H1 (cell line): ENCODE measurements at regions not wholly inside any gene's neighbourhood (a gene's known extent, or its start where the extent isn't known, plus 50 kb on each side); places are given as distances from the start of the nearest gene placed in this dataset.

Experiments used
- CTCF ChIA-PET: fragments of 300-600 bp; sonication (Branson Sonifier 250); formaldehyde crosslinking; loops from one replicate; lab custom pipeline; 2021; ENCODE audit not compliant: partially characterized antibody; lab: Charles Lee
- POLR2A ChIA-PET: fragments of 300-600 bp; sonication (Branson Sonifier 250); formaldehyde crosslinking; loops from one replicate; lab custom pipeline; 2021; ENCODE audit warnings: inconsistent platforms; ENCODE audit not compliant: partially characterized antibody; lab: Charles Lee
- DNase-seq, 2 experiments: peaks; one replicate each; pipeline versions ENCODE4 v3.0.0 to v3.0.0-alpha.2; 2010 to 2022; ENCODE audit warnings: low spot score in 2 of 2, low read depth in 1 of 2, mixed read lengths in 1 of 2
- FAIRE-seq: peaks from 2 replicates; lab custom pipeline; 2011; peaks lifted over from hg19 to GRCh38; lab: Jason Lieb, UNC
- H2AFZ ChIP-seq: 2 replicates; pipeline ENCODE4 v1.8.1; 2012; ENCODE audit warnings: low read length, inconsistent platforms
- H2AK5ac ChIP-seq: 2 replicates; pipeline ENCODE4 v1.6.1; 2013; ENCODE audit warnings: low read depth, low read length
- H2BK120ac ChIP-seq: replicated peaks from 2 replicates; pipeline ENCODE3; 2013; ENCODE audit warnings: low read depth, low read length, inconsistent platforms
- H2BK12ac ChIP-seq: 2 replicates; pipeline ENCODE4 v1.6.1; 2013; ENCODE audit warnings: low read depth, low read length
- H2BK15ac ChIP-seq: 2 replicates; pipeline ENCODE4 v1.6.1; 2013; ENCODE audit warnings: low read length
- H2BK20ac ChIP-seq: 2 replicates; pipeline ENCODE4 v1.6.1; 2013; ENCODE audit warnings: low read length
- H2BK5ac ChIP-seq: 2 replicates; pipeline ENCODE4 v1.6.1; 2013; ENCODE audit warnings: low read depth, low read length
- H3K14ac ChIP-seq: 2 replicates; pipeline ENCODE4 v1.6.1; 2013; ENCODE audit warnings: inconsistent platforms; ENCODE audit not compliant: insufficient read length
- H3K18ac ChIP-seq: 2 replicates; pipeline ENCODE4 v1.6.1; 2013; ENCODE audit warnings: low read length; ENCODE audit errors: extremely low read depth
- H3K23ac ChIP-seq: 2 replicates; pipeline ENCODE4 v1.6.1; 2013; ENCODE audit warnings: inconsistent platforms; ENCODE audit not compliant: insufficient read length
- H3K23me2 ChIP-seq: 2 replicates; pipeline ENCODE4 v1.6.1; 2013; ENCODE audit warnings: low read depth, low read length
- H3K27ac ChIP-seq: 2 replicates; pipeline ENCODE4 v1.6.1; 2011; ENCODE audit warnings: low read depth, low read length, inconsistent platforms
- H3K27me3 ChIP-seq, 4 experiments: replicated peaks in 1 of 4; 1 replicate in 1 of 4; 2 replicates in 3 of 4; pipeline versions ENCODE4 v1.6.1 to v1.8.1; 2011 to 2013; ENCODE audit warnings: low read length in 3 of 4, mild to moderate bottlenecking in 3 of 4, inconsistent platforms in 2 of 4, mixed read lengths in 2 of 4, moderate library complexity in 1 of 4; ENCODE audit not compliant: control insufficient read depth in 3 of 4, insufficient read depth in 3 of 4; ENCODE audit errors: extremely low read depth in 1 of 4
- H3K36me3 ChIP-seq, 4 experiments: 2 replicates each; pipeline versions ENCODE4 v1.6.1 to v1.8.1; 2011 to 2013; ENCODE audit warnings: mild to moderate bottlenecking in 4 of 4, low read length in 3 of 4, moderate library complexity in 2 of 4, control low read depth in 1 of 4, inconsistent platforms in 1 of 4; ENCODE audit not compliant: insufficient read depth in 4 of 4, control insufficient read depth in 2 of 4
- H3K4ac ChIP-seq: replicated peaks from 2 replicates; pipeline ENCODE3; 2013; ENCODE audit warnings: low read length, low read depth, mixed read lengths, inconsistent platforms; ENCODE audit not compliant: insufficient read length
- H3K4me1 ChIP-seq, 4 experiments: replicated peaks in 1 of 4; 1 replicate in 1 of 4; 2 replicates in 3 of 4; pipeline versions ENCODE4 v1.6.1 to v1.8.1; 2011 to 2013; ENCODE audit warnings: low read length in 3 of 4, inconsistent platforms in 2 of 4, mixed read lengths in 1 of 4; ENCODE audit not compliant: insufficient read depth in 4 of 4, control insufficient read depth in 3 of 4
- H3K4me2 ChIP-seq, 2 experiments: 2 replicates each; pipeline versions ENCODE4 v1.6.1 to v1.8.1; 2011 to 2013; ENCODE audit warnings: low read depth in 2 of 2, low read length in 2 of 2, control low read depth in 1 of 2, inconsistent platforms in 1 of 2, mild to moderate bottlenecking in 1 of 2; ENCODE audit not compliant: insufficient read depth in 1 of 2
- H3K4me3 ChIP-seq, 4 experiments: fragments of 200-600, 300-600 bp in 1 of 4; sonication (generic), shearing (Covaris generic), sonication (Bioruptor Twin) in 1 of 4; 2 replicates each; pipeline versions ENCODE4 v1.5.1 to v1.8.1; 2011 to 2016; ENCODE audit warnings: low read length in 4 of 4, low read depth in 3 of 4, control low read depth in 2 of 4, inconsistent platforms in 2 of 4, mild to moderate bottlenecking in 2 of 4, mixed read lengths in 1 of 4, moderate library complexity in 1 of 4; ENCODE audit not compliant: insufficient read depth in 2 of 4; ENCODE audit errors: extremely low read depth in 1 of 4
- H3K56ac ChIP-seq: replicated peaks from 2 replicates; pipeline ENCODE3; 2013; ENCODE audit warnings: low read depth, mild to moderate bottlenecking, mixed read lengths, low read length, inconsistent platforms; ENCODE audit not compliant: insufficient read length
- H3K79me1 ChIP-seq: 2 replicates; pipeline ENCODE4 v1.6.1; 2013; ENCODE audit warnings: low read depth, low read length, control low read depth
- H3K79me2 ChIP-seq, 2 experiments: 2 replicates each; pipeline versions ENCODE4 v1.6.1 to v1.8.1; 2012 to 2013; ENCODE audit warnings: low read length in 2 of 2, mild to moderate bottlenecking in 2 of 2, inconsistent platforms in 1 of 2; ENCODE audit not compliant: insufficient read depth in 2 of 2, control insufficient read depth in 1 of 2
- H3K9ac ChIP-seq, 4 experiments: replicated peaks in 1 of 4; 1 replicate in 1 of 4; 2 replicates in 3 of 4; pipeline versions ENCODE4 v1.6.1 to v1.8.1; 2011 to 2013; ENCODE audit warnings: low read depth in 3 of 4, low read length in 3 of 4, control low read depth in 2 of 4, mild to moderate bottlenecking in 2 of 4, moderate library complexity in 2 of 4, inconsistent platforms in 1 of 4; ENCODE audit errors: extremely low read depth in 1 of 4
- H3K9me3 ChIP-seq, 2 experiments: 2 replicates each; pipeline versions ENCODE4 v1.6.1 to v1.8.1; 2012 to 2013; ENCODE audit warnings: mild to moderate bottlenecking in 2 of 2, moderate library complexity in 2 of 2, control low read depth in 1 of 2, inconsistent platforms in 1 of 2, low read depth in 1 of 2, low read length in 1 of 2, mixed read lengths in 1 of 2; ENCODE audit not compliant: insufficient read depth in 2 of 2
- H4K20me1 ChIP-seq, 2 experiments: replicated peaks in 1 of 2; 2 replicates each; pipeline versions ENCODE3 to v1.8.1; 2011 to 2013; ENCODE audit warnings: inconsistent platforms in 2 of 2, low read length in 2 of 2, mild to moderate bottlenecking in 1 of 2; ENCODE audit not compliant: insufficient read depth in 2 of 2, control insufficient read depth in 1 of 2
- H4K5ac ChIP-seq: 2 replicates; pipeline ENCODE4 v1.6.1; 2013; ENCODE audit warnings: low read length, low read depth, mixed read lengths, inconsistent platforms; ENCODE audit not compliant: insufficient read length
- H4K8ac ChIP-seq: 2 replicates; pipeline ENCODE4 v1.8.0; 2013; ENCODE audit warnings: mild to moderate bottlenecking, moderate library complexity, low read length, inconsistent platforms; ENCODE audit not compliant: insufficient read depth; ENCODE audit errors: extremely low read depth
- H4K91ac ChIP-seq: replicated peaks from 2 replicates; pipeline ENCODE3; 2013; ENCODE audit warnings: low read length, mixed read lengths, inconsistent platforms; ENCODE audit not compliant: insufficient read length
- BACH1 ChIP-seq: IDR thresholded peaks from 2 replicates; pipeline ENCODE4 v1.6.1; 2012; ENCODE audit warnings: low read length, improper control_type of control experiment
- CREB1 ChIP-seq: IDR thresholded peaks from 2 replicates; pipeline ENCODE4 v1.6.1; 2012; ENCODE audit warnings: inconsistent platforms
- MAX ChIP-seq: IDR thresholded peaks from 2 replicates; pipeline ENCODE4 v1.6.1; 2012; ENCODE audit warnings: inconsistent platforms
- PHF8 ChIP-seq: fragments of 200-600 bp; sonication (generic); conservative IDR thresholded peaks from 2 replicates; pipeline ENCODE4 v1.7.1; 2012; ENCODE audit warnings: low read depth, mild to moderate bottlenecking, inconsistent platforms, low read length, moderate library complexity
- POU5F1 ChIP-seq: IDR thresholded peaks from 2 replicates; pipeline ENCODE4 v1.6.1; 2011; ENCODE audit warnings: low read depth, mild to moderate bottlenecking, low read length, moderate library complexity
- RBBP5 ChIP-seq: IDR thresholded peaks from 2 replicates; pipeline ENCODE4 v1.7.1; 2012; ENCODE audit warnings: low read depth, mild to moderate bottlenecking, inconsistent platforms, low read length, moderate library complexity, borderline replicate concordance
- RNF2 ChIP-seq: fragments of 200-900, 300-1000 bp; sonication (generic); IDR thresholded peaks from 2 replicates; pipeline ENCODE4 v1.7.1; 2016; ENCODE audit warnings: borderline replicate concordance, low read depth, mild to moderate bottlenecking, antibody characterized with exemption, low read length; ENCODE audit not compliant: poor library complexity, severe bottlenecking; ENCODE audit errors: missing control alignments
- SAP30 ChIP-seq: fragments of 300-600 bp; sonication (generic); IDR thresholded peaks from 2 replicates; pipeline ENCODE4 v1.7.1; 2012; ENCODE audit warnings: low read length, moderate library complexity, mild to moderate bottlenecking, inconsistent platforms; ENCODE audit not compliant: insufficient read depth, insufficient replicate concordance
- SP2 ChIP-seq: IDR thresholded peaks from 2 replicates; pipeline ENCODE4 v1.6.1; 2012; ENCODE audit warnings: mild to moderate bottlenecking, low read length, inconsistent platforms
- SRF ChIP-seq: IDR thresholded peaks from 2 replicates; pipeline ENCODE4 v1.6.1; 2011; ENCODE audit warnings: mild to moderate bottlenecking, low read depth, low read length, moderate library complexity
- SUZ12 ChIP-seq: fragments of 200-600 bp; sonication (generic); IDR thresholded peaks from 2 replicates; pipeline ENCODE4 v1.6.1; 2012; ENCODE audit warnings: mild to moderate bottlenecking, inconsistent platforms, low read length, moderate library complexity, mixed read lengths
- TBP ChIP-seq: IDR thresholded peaks from 2 replicates; pipeline ENCODE4 v1.6.1; 2011; ENCODE audit warnings: low read depth, low read length, improper control_type of control experiment
- ZNF274 ChIP-seq: IDR thresholded peaks from 2 replicates; pipeline ENCODE4 v1.7.0; 2012; ENCODE audit warnings: low read length, borderline replicate concordance; ENCODE audit errors: extremely low read depth
- WGBS, 2 experiments: shearing (Covaris generic) in 1 of 2; methylation state at CpG; one replicate each; pipeline versions ENCODE4 v1.1.6 to v1.1.7; 2013 to 2015; ENCODE audit warnings: low lambda C conversion rate in 2 of 2, mixed read lengths in 2 of 2, inconsistent platforms in 1 of 2, low coverage in 1 of 2, missing lambda C conversion rate in 1 of 2; ENCODE audit not compliant: insufficient replicate concordance in 2 of 2, insufficient coverage in 1 of 2, insufficient read length in 1 of 2; ENCODE audit errors: extremely low coverage in 1 of 2, missing lambda C conversion rate in 1 of 2; 5-methylcytosine and 5-hydroxymethylcytosine counted together
- TF ChIP-seq, protein P1 (sequence below): IDR thresholded peaks from 2 replicates; pipeline ENCODE4 v1.6.1; 2011; ENCODE audit warnings: low read depth, mild to moderate bottlenecking, low read length; ENCODE audit not compliant: insufficient read depth

DNA sequence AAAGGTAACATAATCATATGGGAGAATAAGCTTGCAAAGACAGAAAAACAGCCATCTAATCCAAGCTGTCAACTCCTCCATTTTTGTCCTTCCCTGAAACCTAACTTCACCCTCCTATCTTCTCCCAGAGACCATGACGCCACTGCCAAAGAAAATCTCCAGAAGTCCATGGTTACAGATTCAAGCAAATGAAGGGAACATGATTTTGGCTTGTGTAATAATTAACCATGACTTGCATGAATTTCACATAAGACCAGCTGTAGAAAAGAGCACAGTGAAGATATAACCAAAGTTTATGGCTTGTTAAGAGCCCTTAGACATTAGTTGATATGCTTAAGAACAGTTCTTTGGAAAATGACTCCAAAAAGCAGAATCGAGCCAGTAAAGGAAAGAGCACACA, 342.1 kb upstream of the NRSN1 start:
- Histone ChIP-seq H3K79me1 (no peaks in the 10 kb centered on the region), H3K9ac (no peak overlapping the region), H3K4ac (no peak overlapping the region), H3K4me3 (no peak overlapping the region), H3K27me3 (no peaks in the 10 kb centered on the region), H3K27ac (no peak overlapping the region), H2BK120ac (no peak overlapping the region), H3K4me1 (no peaks in the 10 kb centered on the region), H2AFZ (no peak overlapping the region), H4K91ac (no peak overlapping the region), H3K79me2 (no peaks in the 10 kb centered on the region), H3K9me3 (no peaks in the 10 kb centered on the region), H3K23me2 (no peaks in the 10 kb centered on the region), H2BK15ac (no peak overlapping the region), H2BK12ac (no peak overlapping the region), H4K8ac (no peak overlapping the region), H4K5ac (no peak overlapping the region), H2AK5ac (no peak overlapping the region), H3K18ac (no peak overlapping the region), H2BK20ac (no peak overlapping the region), H3K4me2 (no peak overlapping the region), H4K20me1 (no peaks in the 10 kb centered on the region), H3K14ac (no peak overlapping the region), H3K56ac (no peak overlapping the region), H2BK5ac (no peak overlapping the region), H3K36me3 (no peaks in the 10 kb centered on the region), H3K23ac (no peak overlapping the region)
- no peak for DNase-seq
- ChIA-PET CTCF (interaction anchor here (0.6 kb wide), 1 partner anchor 801 kb away, joined by 3 read pairs; no protein-coding TSS in a partner anchor), POLR2A (no interaction called here)
- WGBS, 2 experiments: 94% methylated on average over 2 of the region's 2 CpGs; no CpG with 5 or more reads in 1 of the 2 experiments
- FAIRE-seq: no peak
- no peak for TF ChIP-seq MAX
- no peak for TF ChIP-seq SUZ12
- TF ChIP-seq CREB1: no peak
- TF ChIP-seq RBBP5: no peak
- TF ChIP-seq SP2: no peak
- no peak for TF ChIP-seq SRF
- no peak for TF ChIP-seq PHF8
- TF ChIP-seq RNF2: no peak
- TF ChIP-seq ZNF274: no peak
- TF ChIP-seq POU5F1: no peak
- TF ChIP-seq, protein P1, sequence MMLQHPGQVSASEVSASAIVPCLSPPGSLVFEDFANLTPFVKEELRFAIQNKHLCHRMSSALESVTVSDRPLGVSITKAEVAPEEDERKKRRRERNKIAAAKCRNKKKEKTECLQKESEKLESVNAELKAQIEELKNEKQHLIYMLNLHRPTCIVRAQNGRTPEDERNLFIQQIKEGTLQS: no peak
- no peak for TF ChIP-seq BACH1
- TF ChIP-seq TBP: no peak
- no peak for TF ChIP-seq SAP30
